NOMO-1 treated with DMSO at 0.1 percent for 48 hours (cell line): ENCODE measurements at regions not wholly inside any gene's neighbourhood (a gene's known extent, or its start where the extent isn't known, plus 50 kb on each side); places are given as distances from the start of the nearest gene placed in this dataset.
A peak's percentile ranks its signal among the peaks of the same experiment; 100 is the strongest.

ENCODE experiments used
- DNase-seq: peaks from one replicate; lab custom pipeline; 2025; ENCODE audit not compliant: unreplicated experiment; lab: John Stamatoyannopoulos, UW

DNA sequence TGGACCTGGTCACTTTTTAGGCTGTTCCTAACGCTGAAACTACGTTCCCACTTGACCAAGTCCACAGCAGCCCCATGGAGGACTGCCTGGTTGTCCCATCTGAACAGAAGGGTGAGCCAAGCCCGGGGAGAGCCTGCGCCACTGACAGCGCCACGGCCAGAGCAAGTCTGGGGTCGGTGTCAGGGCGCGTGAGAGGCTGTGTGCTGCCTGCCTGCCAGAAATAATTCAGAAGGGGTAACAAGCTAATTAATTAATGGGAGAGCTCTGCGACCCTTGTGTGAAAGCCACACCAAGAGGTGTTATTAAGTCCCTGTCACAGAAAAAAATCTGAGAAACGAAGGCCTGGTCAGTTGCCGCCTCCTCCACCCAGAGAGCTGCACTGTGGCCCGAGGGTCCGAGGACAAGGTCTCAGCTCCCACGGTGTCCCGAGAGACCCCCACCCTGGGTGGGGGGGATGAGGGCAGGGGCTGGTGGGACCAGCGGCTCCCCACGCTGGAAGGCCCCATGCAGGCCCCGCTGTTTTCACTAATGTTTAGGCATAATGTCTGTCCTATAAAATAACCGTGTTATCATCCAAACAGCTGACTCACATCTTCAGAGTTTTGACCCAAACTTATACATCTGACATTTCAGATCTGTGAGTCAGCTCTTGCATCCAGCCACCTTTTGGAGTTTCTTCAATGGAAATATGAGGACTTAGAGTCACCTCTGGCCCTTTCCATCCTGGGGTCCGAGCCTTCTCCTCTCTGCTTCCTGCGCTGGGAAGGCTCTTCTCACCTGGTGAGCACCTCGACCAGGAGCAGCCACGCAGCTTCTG, 58.5 kb downstream of the DLL1 start:
- DNase-seq: no peak

- DNase-seq: no peak
These were observed 59.3 kb downstream of the DLL1 start for GRCh38 chr6:170231293-170232185.

GRCh38 chr6:170230520-170231292, 60.2 kb downstream of the DLL1 start:
- no peak for DNase-seq

DNA sequence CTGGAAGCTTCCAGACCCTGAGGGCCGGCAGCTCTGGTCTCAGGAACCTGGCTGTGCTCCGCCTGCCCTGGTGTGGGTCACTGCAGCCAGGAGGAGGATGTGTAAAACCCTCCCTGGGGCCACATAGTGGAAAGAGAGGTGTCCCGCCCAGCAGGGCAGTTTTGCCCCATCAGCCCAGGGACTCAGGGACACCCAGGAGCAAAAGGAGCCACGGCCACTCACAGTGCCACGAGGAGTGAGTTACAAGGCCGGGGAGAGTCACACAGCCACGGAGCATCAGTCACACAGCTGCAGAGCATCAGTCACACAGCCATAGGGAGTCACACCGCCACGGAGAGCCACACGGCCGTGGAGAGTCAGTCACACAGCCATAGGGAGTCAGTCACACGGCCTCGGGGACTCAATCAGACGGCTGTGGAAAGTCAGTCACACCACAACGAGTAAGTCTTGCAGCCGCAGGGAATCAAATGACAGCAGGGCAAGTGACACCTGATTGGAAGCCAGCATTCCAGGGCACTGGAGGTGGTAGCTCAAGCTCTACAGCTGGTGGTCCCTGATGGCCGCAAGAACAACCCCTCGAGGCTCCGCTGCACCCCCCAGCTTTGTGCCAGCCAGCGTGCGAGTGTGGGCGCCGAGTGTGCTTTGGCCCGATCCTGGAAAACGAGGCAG, 60.9 kb downstream of the DLL1 start:
- no peak for DNase-seq

DNA sequence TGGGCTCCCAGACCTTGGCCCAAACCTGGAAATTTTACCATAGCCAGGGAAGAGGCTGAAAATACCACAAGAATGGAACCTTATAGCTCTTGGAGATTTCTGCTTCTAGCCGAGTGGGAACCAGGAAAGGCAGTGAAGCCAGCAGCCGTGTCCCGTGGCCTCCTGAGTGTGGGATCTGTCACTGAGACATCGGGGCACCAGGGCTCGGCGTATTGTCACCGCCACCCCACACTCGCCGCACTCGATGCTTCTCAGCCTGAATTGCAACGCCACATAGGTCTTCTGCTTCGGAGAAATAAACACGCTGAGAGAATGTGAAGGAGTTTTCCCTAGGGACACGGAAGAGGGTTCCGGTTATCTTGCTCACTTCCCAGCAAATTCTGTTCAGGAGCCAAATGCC, 61.5 kb downstream of the DLL1 start:
- no peak for DNase-seq

- DNase-seq: no peak
These were observed 62.0 kb downstream of the DLL1 start for GRCh38 chr6:170228946-170229310.

DNA sequence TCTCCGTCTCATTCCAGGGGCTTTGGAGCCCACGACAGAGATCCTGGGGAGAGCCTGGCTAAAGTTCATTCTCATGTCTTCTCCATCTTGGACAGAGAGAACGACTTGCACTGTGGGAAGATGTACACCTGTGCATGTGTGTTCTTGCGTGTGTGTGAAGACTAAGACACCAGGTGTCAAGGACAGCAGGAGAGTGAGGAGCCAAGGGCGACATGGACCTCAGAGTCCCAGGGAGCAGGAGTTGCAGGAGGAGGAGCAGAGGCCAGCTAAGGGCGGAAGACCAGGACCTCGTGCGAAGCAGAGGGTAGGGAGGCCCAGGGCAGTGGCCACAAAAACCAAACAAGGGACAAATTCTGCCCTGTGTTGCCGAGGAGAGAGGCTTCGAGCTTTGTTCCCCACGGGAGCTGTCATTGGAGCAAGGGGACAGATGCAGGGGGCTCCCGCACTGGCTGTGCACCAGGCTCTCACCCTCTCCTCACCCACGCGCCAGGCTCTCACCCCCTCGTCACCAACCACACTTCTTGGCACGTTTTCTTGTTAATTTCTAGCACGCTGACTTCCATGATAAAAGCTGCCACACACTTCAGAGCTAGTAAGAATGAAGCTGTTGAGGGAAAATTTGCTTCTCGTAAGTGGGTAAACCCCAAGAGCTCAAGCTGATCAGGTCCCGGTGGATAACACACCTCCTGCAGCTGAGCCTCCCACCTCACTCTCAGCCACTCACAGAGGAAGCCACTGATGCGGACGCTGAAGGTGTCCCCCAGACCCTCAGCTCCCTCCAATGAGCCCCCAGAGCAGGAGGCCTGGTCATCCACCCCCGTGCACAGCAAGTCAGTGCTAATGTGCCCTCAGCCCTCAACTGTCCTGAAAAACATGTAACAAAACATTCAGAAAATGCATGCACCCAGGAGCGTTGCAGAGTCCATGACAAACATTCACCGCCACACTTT, 62.6 kb downstream of the DLL1 start:
- no peak for DNase-seq

DNA sequence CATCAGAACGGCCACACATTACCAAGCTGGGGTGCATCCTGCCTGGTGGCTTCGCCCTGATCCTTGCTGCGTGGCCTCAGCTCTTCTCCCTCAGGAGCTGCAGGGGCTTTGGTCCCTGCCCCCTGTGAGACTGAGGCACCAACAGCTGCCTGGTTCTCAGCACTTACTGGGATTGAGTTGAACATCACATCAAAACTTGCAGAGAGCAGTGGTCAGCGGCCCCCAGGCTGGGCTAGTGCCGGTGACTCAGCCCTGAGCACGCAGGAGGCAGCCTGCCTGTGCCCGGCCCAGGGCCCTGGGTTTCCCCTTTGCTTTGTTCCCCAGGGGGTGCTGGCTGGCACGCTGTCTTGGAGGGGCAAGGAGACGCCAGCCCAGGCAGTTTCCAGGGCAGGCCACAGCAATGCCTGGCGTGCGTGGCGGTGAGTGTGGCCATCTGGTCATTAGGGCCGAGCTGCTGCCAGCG, 63.3 kb downstream of the DLL1 start:
- DNase-seq: no peak

- no peak for DNase-seq
These were observed 64.2 kb downstream of the DLL1 start for GRCh38 chr6:170226647-170227046.

- no peak for DNase-seq
These were observed 64.9 kb downstream of the DLL1 start for GRCh38 chr6:170225852-170226417.

- DNase-seq: peak; percentile 65
These were observed 65.9 kb downstream of the DLL1 start for GRCh38 chr6:170224694-170225660.

GRCh38 chr6:170223718-170224693, 66.9 kb downstream of the DLL1 start:
- no peak for DNase-seq

DNA sequence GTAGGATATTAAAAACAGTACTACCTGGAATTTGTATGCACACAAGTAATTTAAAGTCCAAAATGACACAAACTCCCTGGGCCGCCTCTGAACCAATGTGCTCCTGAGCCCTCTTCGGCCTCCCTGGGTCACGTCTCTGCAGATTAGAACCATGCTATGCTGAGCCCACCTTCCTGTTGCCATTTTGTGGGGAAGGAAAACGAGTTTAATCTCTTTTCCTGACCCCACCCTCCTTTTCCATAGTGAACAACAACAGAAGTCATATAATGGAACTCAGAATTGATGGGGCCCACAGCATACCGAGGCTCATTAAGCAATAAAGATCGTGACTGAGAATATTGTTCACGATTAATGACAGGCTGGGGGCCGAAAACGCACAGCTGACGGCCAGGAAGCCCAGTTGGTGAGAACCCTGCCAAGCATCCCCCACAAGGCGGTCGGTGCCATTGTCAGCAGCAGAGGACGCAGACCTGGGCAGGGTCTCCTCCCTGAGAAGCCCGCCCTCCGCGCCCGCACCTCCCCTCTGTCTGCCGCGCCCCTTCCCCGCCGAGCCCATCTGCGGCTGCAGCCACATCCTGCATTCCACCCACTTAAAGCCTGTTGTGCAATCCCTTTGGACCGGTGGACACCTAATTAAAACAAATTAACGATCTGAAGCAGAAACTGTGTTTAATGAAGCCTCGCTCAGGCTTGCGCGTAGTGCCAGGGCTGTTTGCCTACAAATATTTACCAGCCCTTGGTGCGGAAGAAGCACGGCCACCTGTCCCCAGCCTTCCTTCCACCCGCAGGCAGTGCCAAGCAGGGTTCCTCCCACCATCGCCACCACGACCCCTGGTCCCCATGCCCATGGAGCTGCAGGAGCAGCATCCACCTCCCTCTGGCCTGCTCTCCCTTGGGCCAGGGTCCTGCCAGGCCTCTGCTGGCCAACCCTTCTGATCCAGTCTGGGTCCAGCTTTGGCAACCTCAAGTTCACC, 68.1 kb downstream of the DLL1 start:
- peak; percentile 79 for DNase-seq

- DNase-seq: no peak
These were observed 69.0 kb downstream of the DLL1 start for GRCh38 chr6:170221753-170222400.

- DNase-seq: peak; percentile 38
These were observed 69.7 kb downstream of the DLL1 start for GRCh38 chr6:170221052-170221752.
